NCI-H345 treated with DMSO at 0.1 percent for 48 hours (cell line): ENCODE measurements at regions not wholly inside any gene's neighbourhood (a gene's known extent, or its start where the extent isn't known, plus 50 kb on each side); places are given as distances from the start of the nearest gene placed in this dataset.

Experiments
- DNase-seq: peaks from one replicate; lab custom pipeline; 2025; ENCODE audit not compliant: unreplicated experiment; lab: John Stamatoyannopoulos, UW

GRCh38 chr22:48603621-48604320, 1223.9 kb downstream of the BRD1 start:
- no peak for DNase-seq

GRCh38 chr22:48602805-48603518, 1224.7 kb downstream of the BRD1 start:
- DNase-seq = no peak

GRCh38 chr22:48600681-48601080, 1227.0 kb downstream of the BRD1 start:
- DNase-seq = no peak

- DNase-seq = no peak
Measured at GRCh38 chr22:48600171-48600570, 1227.5 kb downstream of the BRD1 start.

GRCh38 chr22:48599346-48599745, 1228.3 kb downstream of the BRD1 start:
- DNase-seq = no peak

GRCh38 chr22:48596111-48596850, 1231.4 kb downstream of the BRD1 start:
- no peak for DNase-seq

- DNase-seq = no peak
Measured at GRCh38 chr22:48595511-48595905, 1232.2 kb downstream of the BRD1 start.

- no peak for DNase-seq
Measured at GRCh38 chr22:48594757-48595510, 1232.7 kb downstream of the BRD1 start.

- DNase-seq = no peak
Measured at GRCh38 chr22:48594016-48594756, 1233.5 kb downstream of the BRD1 start.

- DNase-seq = no peak
Measured at GRCh38 chr22:48593551-48593950, 1234.1 kb downstream of the BRD1 start.

- DNase-seq = no peak
Measured at GRCh38 chr22:48592931-48593330, 1234.7 kb downstream of the BRD1 start.

- no peak for DNase-seq
Measured at GRCh38 chr22:48592488-48592887, 1235.2 kb downstream of the BRD1 start.

GRCh38 chr22:48592066-48592345, 1235.7 kb downstream of the BRD1 start:
- no peak for DNase-seq

- no peak for DNase-seq
Measured at GRCh38 chr22:48591286-48592065, 1236.2 kb downstream of the BRD1 start.

- DNase-seq = no peak
Measured at GRCh38 chr22:48589901-48590300, 1237.8 kb downstream of the BRD1 start.

- DNase-seq = no peak
Measured at GRCh38 chr22:48588878-48589450, 1238.7 kb downstream of the BRD1 start.

GRCh38 chr22:48588151-48588877, 1239.4 kb downstream of the BRD1 start:
- DNase-seq = no peak

GRCh38 chr22:48587236-48587865, 1240.3 kb downstream of the BRD1 start:
- DNase-seq = no peak

- DNase-seq = no peak
Measured at GRCh38 chr22:48586799-48587185, 1240.9 kb downstream of the BRD1 start.
